Tibial nerve (tissue), 4 donors: ENCODE measurements at regions not wholly inside any gene's neighbourhood (a gene's known extent, or its start where the extent isn't known, plus 50 kb on each side); places are given as distances from the start of the nearest gene placed in this dataset.
"Not testable (repeated sequence)": the region's sequence is repeated elsewhere in the genome, so short reads cannot be mapped to it uniquely, and the experiment has no call there.

ENCODE experiments used
- DNase-seq, 2 donors: peaks; one replicate each; pipeline ENCODE4 v3.0.0-alpha.2; 2019; ENCODE audit warnings: low spot score in 2 of 2
- H3K27ac ChIP-seq, 4 donors: fragments of 200-600 bp; sonication (generic) in 3 of 4; one replicate each; pipeline ENCODE4 v1.5.1; 2017 to 2019; ENCODE audit warnings: mild to moderate bottlenecking in 1 of 4
- H3K27me3 ChIP-seq, 2 donors: fragments of 200-600 bp; sonication (generic) in 1 of 2; one replicate each; pipeline versions ENCODE4 v1.5.1 to v1.6.0; 2017 to 2019
- H3K36me3 ChIP-seq, 3 donors: fragments of 200-600 bp; sonication (generic); one replicate each; pipeline ENCODE4 v1.5.1; 2018 to 2019
- H3K4me1 ChIP-seq, 4 donors: fragments of 200-600 bp; sonication (generic) in 3 of 4; one replicate each; pipeline ENCODE4 v1.5.1; 2017 to 2019
- H3K4me3 ChIP-seq, 4 donors: fragments of 200-600 bp; sonication (generic) in 3 of 4; one replicate each; pipeline ENCODE4 v1.5.1; 2017 to 2019; ENCODE audit warnings: mild to moderate bottlenecking in 1 of 4, moderate library complexity in 1 of 4
- H3K9me3 ChIP-seq, 4 donors: fragments of 200-600 bp; sonication (generic) in 3 of 4; one replicate each; pipeline ENCODE4 v1.5.1; 2017 to 2019
- CTCF ChIP-seq, 5 experiments: fragments of 200-600 bp in 3 of 5; fragments of 450-650 bp in 2 of 5; sonication (generic) in 3 of 5; IDR thresholded peaks; one replicate each; pipeline ENCODE4 v1.5.1; 2016 to 2019; ENCODE audit warnings: antibody characterized with exemption in 5 of 5, mild to moderate bottlenecking in 3 of 5, moderate library complexity in 2 of 5
- EP300 ChIP-seq, 2 donors: sonication (generic); formaldehyde crosslinking; IDR thresholded peaks; one replicate each; pipeline ENCODE4 v1.6.1; 2017; ENCODE audit warnings: antibody characterized with exemption in 2 of 2, mild to moderate bottlenecking in 1 of 2
- POLR2A ChIP-seq, 2 donors: fragments of 450-650 bp; IDR thresholded peaks; one replicate each; pipeline ENCODE4 v1.6.1; 2017; ENCODE audit warnings: antibody characterized with exemption in 2 of 2, mild to moderate bottlenecking in 2 of 2, moderate library complexity in 2 of 2
- WGBS, 2 donors: methylation state at CpG; one replicate each; pipeline ENCODE4 v1.1.5; 2018; 5-methylcytosine and 5-hydroxymethylcytosine counted together

GRCh38 chr3:192968901-192969300 is 51.2 kb upstream of the MB21D2 start:
- not testable (repeated sequence) for H3K27me3 ChIP-seq, DNase-seq, H3K27ac ChIP-seq, H3K4me1 ChIP-seq, H3K36me3 ChIP-seq, H3K9me3 ChIP-seq, H3K4me3 ChIP-seq
- WGBS, 2 donors, result 45 to 52% methylated on average over 2 of the region's 2 CpGs

- 78 to 79% methylated on average over 5 of the region's 5 CpGs for WGBS, 2 donors
- no peak for DNase-seq
These were observed 63.0 kb upstream of the MB21D2 start for GRCh38 chr3:192980632-192981031.

GRCh38 chr3:192986379-192986778 is 68.7 kb upstream of the MB21D2 start:
- H3K27me3 ChIP-seq, result no peaks in the 10 kb centered on the region
- no peak overlapping the region for H3K4me3 ChIP-seq
- no peak for DNase-seq
- H3K27ac ChIP-seq, result no peak overlapping the region
- H3K36me3 ChIP-seq, result no peaks in the 10 kb centered on the region
- H3K4me1 ChIP-seq, result no peaks in the 10 kb centered on the region
- WGBS, 2 donors, result 80 to 84% methylated on average over 10 of the region's 10 CpGs
- no peaks in the 10 kb centered on the region for H3K9me3 ChIP-seq
- no peak for TF ChIP-seq EP300 (IDR thresholded peaks at IDR 0.05)
- no peak for TF ChIP-seq CTCF (IDR thresholded peaks at IDR 0.05)

More at GRCh38 chr3:192980632-192981031, 63.0 kb upstream of the MB21D2 start:
- no peaks in the 10 kb centered on the region for H3K4me1 ChIP-seq
- H3K4me3 ChIP-seq, result no peak overlapping the region
- TF ChIP-seq POLR2A (IDR thresholded peaks at IDR 0.05) (no peak), CTCF (IDR thresholded peaks at IDR 0.05) (no peak), EP300 (IDR thresholded peaks at IDR 0.05) (no peak)
- no peaks in the 10 kb centered on the region for H3K36me3 ChIP-seq
- no peak overlapping the region for H3K27ac ChIP-seq
- peaks cover 0 to 16% (median 3%) of the 10 kb centered on the region in 4 donors for H3K9me3 ChIP-seq
- no peaks in the 10 kb centered on the region for H3K27me3 ChIP-seq

- H3K27me3 ChIP-seq, result no peaks in the 10 kb centered on the region
- H3K27ac ChIP-seq, result no peak overlapping the region
- no peak overlapping the region for H3K4me3 ChIP-seq
- H3K9me3 ChIP-seq, result no peaks in the 10 kb centered on the region
- TF ChIP-seq POLR2A (IDR thresholded peaks at IDR 0.05), result no peak
- TF ChIP-seq EP300 (IDR thresholded peaks at IDR 0.05), result no peak
- TF ChIP-seq CTCF (IDR thresholded peaks at IDR 0.05), result no peak
- WGBS, 2 donors, result 57 to 77% methylated on average over 2 of the region's 2 CpGs
- DNase-seq, result no peak
- no peaks in the 10 kb centered on the region for H3K36me3 ChIP-seq
- no peaks in the 10 kb centered on the region for H3K4me1 ChIP-seq
These were observed 73.7 kb upstream of the MB21D2 start for GRCh38 chr3:192991356-192991755.

- no peaks in the 10 kb centered on the region for H3K27me3 ChIP-seq
- WGBS, 2 donors, result 69 to 77% methylated on average over 6 of the region's 6 CpGs
- no peaks in the 10 kb centered on the region for H3K4me1 ChIP-seq
- H3K27ac ChIP-seq, result no peak overlapping the region
- DNase-seq, result no peak
- H3K9me3 ChIP-seq, result no peaks in the 10 kb centered on the region
- H3K4me3 ChIP-seq, result no peak overlapping the region
- no peak for TF ChIP-seq POLR2A (IDR thresholded peaks at IDR 0.05)
- no peak for TF ChIP-seq EP300 (IDR thresholded peaks at IDR 0.05)
- TF ChIP-seq CTCF (IDR thresholded peaks at IDR 0.05), result no peak
- no peaks in the 10 kb centered on the region for H3K36me3 ChIP-seq
These were observed 74.7 kb upstream of the MB21D2 start for GRCh38 chr3:192992361-192992760.

GRCh38 chr3:192993411-192993810 is 75.8 kb upstream of the MB21D2 start:
- no peak overlapping the region for H3K27ac ChIP-seq
- H3K36me3 ChIP-seq, result no peaks in the 10 kb centered on the region
- H3K27me3 ChIP-seq, result no peaks in the 10 kb centered on the region
- 45 to 49% methylated on average over 3 of the region's 3 CpGs for WGBS, 2 donors
- H3K4me3 ChIP-seq, result no peak overlapping the region
- no peak for DNase-seq
- TF ChIP-seq POLR2A (IDR thresholded peaks at IDR 0.05) (no peak), CTCF (IDR thresholded peaks at IDR 0.05) (no peak), EP300 (IDR thresholded peaks at IDR 0.05) (no peak)
- H3K9me3 ChIP-seq, result no peaks in the 10 kb centered on the region
- H3K4me1 ChIP-seq, result no peaks in the 10 kb centered on the region

- H3K27ac ChIP-seq, H3K36me3 ChIP-seq, H3K9me3 ChIP-seq, H3K27me3 ChIP-seq, H3K4me3 ChIP-seq, DNase-seq, H3K4me1 ChIP-seq: not testable (repeated sequence)
- 85 to 91% methylated on average over 5 of the region's 5 CpGs for WGBS, 2 donors
These were observed 83.5 kb upstream of the MB21D2 start for GRCh38 chr3:193001113-193001512.

GRCh38 chr3:193003624-193004023 is 86.0 kb upstream of the MB21D2 start:
- H3K4me1 ChIP-seq, H3K9me3 ChIP-seq, H3K27me3 ChIP-seq, DNase-seq, H3K36me3 ChIP-seq, H3K4me3 ChIP-seq, H3K27ac ChIP-seq: not testable (repeated sequence)
- 26 to 30% methylated on average over 1 of the region's 1 CpG for WGBS, 2 donors
